Stomach smooth muscle (tissue), 2 donors: ENCODE measurements at regions not wholly inside any gene's neighbourhood (a gene's known extent, or its start where the extent isn't known, plus 50 kb on each side); places are given as distances from the start of the nearest gene placed in this dataset.
"Not testable (repeated sequence)": the region's sequence is repeated elsewhere in the genome, so short reads cannot be mapped to it uniquely, and the experiment has no call there.

Source experiments
- H3K27ac ChIP-seq: one replicate; pipeline ENCODE4 v1.7.0; 2013; ENCODE audit warnings: mild to moderate bottlenecking, low read length, inconsistent platforms
- H3K27me3 ChIP-seq, 2 donors: one replicate each; pipeline ENCODE4 v1.7.0; 2013; ENCODE audit warnings: low read length in 2 of 2; ENCODE audit not compliant: insufficient read depth in 2 of 2, control insufficient read depth in 1 of 2
- H3K36me3 ChIP-seq, 2 donors: one replicate each; pipeline ENCODE4 v1.7.0; 2013; ENCODE audit warnings: low read length in 2 of 2; ENCODE audit not compliant: control insufficient read depth in 2 of 2, insufficient read depth in 2 of 2
- H3K4me1 ChIP-seq: one replicate; pipeline ENCODE4 v1.7.0; 2013; ENCODE audit warnings: low read length; ENCODE audit not compliant: control insufficient read depth, insufficient read depth
- H3K4me3 ChIP-seq, 2 donors: one replicate each; pipeline ENCODE4 v1.7.0; 2013; ENCODE audit warnings: low read length in 2 of 2
- H3K9ac ChIP-seq, 2 donors: one replicate each; pipeline ENCODE4 v1.7.0; 2013; ENCODE audit warnings: low read length in 2 of 2, mild to moderate bottlenecking in 1 of 2
- H3K9me3 ChIP-seq, 2 donors: one replicate each; pipeline ENCODE4 v1.7.0; 2013; ENCODE audit warnings: low read length in 2 of 2; ENCODE audit not compliant: control insufficient read depth in 2 of 2
- donor health status: healthy.
- donor health status: Pancreatic carcinoma.

GRCh38 chr14:98915625-98916024 lies 356.4 kb downstream of the BCL11B start:
- Histone ChIP-seq H3K27ac (no peak overlapping the region), H3K4me1 (no peaks in the 10 kb centered on the region), H3K9ac (no peak overlapping the region), H3K27me3 (peaks cover 0 to 4% of the 10 kb centered on the region in 2 donors), H3K36me3 (no peaks in the 10 kb centered on the region), H3K9me3 (no peaks in the 10 kb centered on the region), H3K4me3 (no peak overlapping the region)

- Histone ChIP-seq H3K4me1 (no peaks in the 10 kb centered on the region), H3K36me3 (no peaks in the 10 kb centered on the region), H3K4me3 (no peak overlapping the region), H3K27ac (no peak overlapping the region), H3K9ac (no peak overlapping the region), H3K9me3 (no peaks in the 10 kb centered on the region), H3K27me3 (peaks cover 0 to 4% of the 10 kb centered on the region in 2 donors)
Measured at GRCh38 chr14:98916036-98916435, 356.0 kb downstream of the BCL11B start.

- Histone ChIP-seq H3K36me3 (no peaks in the 10 kb centered on the region), H3K9me3 (no peaks in the 10 kb centered on the region), H3K4me1 (no peaks in the 10 kb centered on the region), H3K4me3 (no peak overlapping the region), H3K27ac (no peak overlapping the region), H3K27me3 (peaks cover 0 to 4% of the 10 kb centered on the region in 2 donors), H3K9ac (no peak overlapping the region)
Measured at GRCh38 chr14:98916476-98916875, 355.5 kb downstream of the BCL11B start.

GRCh38 chr14:98919434-98919833 lies 352.6 kb downstream of the BCL11B start:
- H3K27me3 ChIP-seq: peaks cover 0 to 4% of the 10 kb centered on the region in 2 donors
- no peak overlapping the region for H3K4me3 ChIP-seq
- no peak overlapping the region for H3K9ac ChIP-seq
- no peaks in the 10 kb centered on the region for H3K36me3 ChIP-seq
- peaks cover 0 to 4% of the 10 kb centered on the region in 2 donors for H3K9me3 ChIP-seq
- no peak overlapping the region for H3K27ac ChIP-seq
- H3K4me1 ChIP-seq: no peaks in the 10 kb centered on the region

- not testable (repeated sequence) for H3K27ac ChIP-seq, H3K4me3 ChIP-seq, H3K4me1 ChIP-seq, H3K36me3 ChIP-seq, H3K9ac ChIP-seq, H3K27me3 ChIP-seq, H3K9me3 ChIP-seq
Measured at GRCh38 chr14:98921306-98921705, 350.7 kb downstream of the BCL11B start.

GRCh38 chr14:98923596-98923995 lies 348.4 kb downstream of the BCL11B start:
- peaks cover 0 to 4% of the 10 kb centered on the region in 2 donors for H3K9me3 ChIP-seq
- H3K27me3 ChIP-seq: no peaks in the 10 kb centered on the region
- no peak overlapping the region for H3K9ac ChIP-seq
- no peaks in the 10 kb centered on the region for H3K36me3 ChIP-seq
- no peak overlapping the region for H3K4me3 ChIP-seq
- H3K4me1 ChIP-seq: no peaks in the 10 kb centered on the region
- H3K27ac ChIP-seq: no peak overlapping the region

- Histone ChIP-seq H3K36me3 (no peaks in the 10 kb centered on the region), H3K27me3 (no peaks in the 10 kb centered on the region), H3K4me1 (no peaks in the 10 kb centered on the region), H3K4me3 (no peak overlapping the region), H3K9me3 (peaks cover 0 to 4% of the 10 kb centered on the region in 2 donors), H3K9ac (no peak overlapping the region), H3K27ac (no peak overlapping the region)
Measured at GRCh38 chr14:98924046-98924445, 348.0 kb downstream of the BCL11B start.

GRCh38 chr14:98925354-98926040 lies 346.5 kb downstream of the BCL11B start:
- Histone ChIP-seq H3K9ac (no peak overlapping the region), H3K4me3 (no peak overlapping the region), H3K36me3 (no peaks in the 10 kb centered on the region), H3K27ac (no peak overlapping the region), H3K27me3 (no peaks in the 10 kb centered on the region), H3K9me3 (peaks cover 0 to 4% of the 10 kb centered on the region in 2 donors), H3K4me1 (no peaks in the 10 kb centered on the region)

GRCh38 chr14:98926146-98926545 lies 345.9 kb downstream of the BCL11B start:
- no peak overlapping the region for H3K4me3 ChIP-seq
- H3K27me3 ChIP-seq: peaks cover 0 to 2% of the 10 kb centered on the region in 2 donors
- H3K9me3 ChIP-seq: peaks cover 0 to 4% of the 10 kb centered on the region in 2 donors
- H3K27ac ChIP-seq: no peak overlapping the region
- H3K4me1 ChIP-seq: no peaks in the 10 kb centered on the region
- no peaks in the 10 kb centered on the region for H3K36me3 ChIP-seq
- H3K9ac ChIP-seq: no peak overlapping the region

GRCh38 chr14:98926801-98927200 lies 345.2 kb downstream of the BCL11B start:
- no peak overlapping the region for H3K27ac ChIP-seq
- no peak overlapping the region for H3K9ac ChIP-seq
- H3K36me3 ChIP-seq: no peaks in the 10 kb centered on the region
- H3K9me3 ChIP-seq: peaks cover 0 to 4% of the 10 kb centered on the region in 2 donors
- peaks cover 0 to 2% of the 10 kb centered on the region in 2 donors for H3K27me3 ChIP-seq
- H3K4me3 ChIP-seq: no peak overlapping the region
- H3K4me1 ChIP-seq: no peaks in the 10 kb centered on the region

- Histone ChIP-seq H3K9me3 (no peaks in the 10 kb centered on the region), H3K27me3 (peaks cover 0 to 2% of the 10 kb centered on the region in 2 donors), H3K36me3 (no peaks in the 10 kb centered on the region), H3K4me3 (no peak overlapping the region), H3K9ac (no peak overlapping the region), H3K27ac (no peak overlapping the region), H3K4me1 (no peaks in the 10 kb centered on the region)
Measured at GRCh38 chr14:98927986-98928385, 344.0 kb downstream of the BCL11B start.
